ENCODE measurements at regions not wholly inside any gene's neighbourhood (a gene's known extent, or its start where the extent isn't known, plus 50 kb on each side); places are given as distances from the start of the nearest gene placed in this dataset.

GRCh38 chr14:38755036-38755435 lies 348.0 kb downstream of the SEC23A start:
- TF ChIP-seq CTCF (IDR thresholded peaks at IDR 0.05; ENCODE audit: insufficient read depth, low read depth, low read length) (no peak), EZH2 (IDR thresholded peaks at IDR 0.05; ENCODE audit: insufficient read depth, low read length) (no peak)
